ENCODE measurements at regions not wholly inside any gene's neighbourhood (a gene's known extent, or its start where the extent isn't known, plus 50 kb on each side); places are given as distances from the start of the nearest gene placed in this dataset.

GRCh38 chr13:81302677-81303076, 961.8 kb upstream of the SPRY2 start:
- Histone ChIP-seq H3K9me3 (no peaks in the 10 kb centered on the region), H3K4me3 (no peak overlapping the region), H3K36me3 (no peaks in the 10 kb centered on the region), H3K4me1 (no peaks in the 10 kb centered on the region), H3K27me3 (no peaks in the 10 kb centered on the region), H3K27ac (no peak overlapping the region)
- intact Hi-C loops (cut with DNase I): no loop called here
- DNase-seq: no peak
- no peak for ATAC-seq
- TF ChIP-seq CTCF (IDR thresholded peaks at IDR 0.05): no peak

GRCh38 chr13:81302125-81302524, 961.2 kb upstream of the SPRY2 start:
- no peak for TF ChIP-seq CTCF (IDR thresholded peaks at IDR 0.05)
- H3K27ac ChIP-seq: no peak overlapping the region
- no peaks in the 10 kb centered on the region for H3K36me3 ChIP-seq
- intact Hi-C loops (cut with DNase I): no loop called here
- no peak for DNase-seq
- no peaks in the 10 kb centered on the region for H3K9me3 ChIP-seq
- H3K4me3 ChIP-seq: no peak overlapping the region
- ATAC-seq: no peak
- H3K27me3 ChIP-seq: no peaks in the 10 kb centered on the region
- no peaks in the 10 kb centered on the region for H3K4me1 ChIP-seq

GRCh38 chr13:81295177-81295576, 954.3 kb upstream of the SPRY2 start:
- Histone ChIP-seq H3K9me3 (no peaks in the 10 kb centered on the region), H3K27ac (no peak overlapping the region), H3K27me3 (no peaks in the 10 kb centered on the region), H3K36me3 (no peaks in the 10 kb centered on the region), H3K4me1 (no peaks in the 10 kb centered on the region), H3K4me3 (no peak overlapping the region)
- DNase-seq: no peak
- intact Hi-C loops (cut with DNase I): no loop called here
- no peak for TF ChIP-seq CTCF (IDR thresholded peaks at IDR 0.05)
- no peak for ATAC-seq

- Histone ChIP-seq H3K9me3 (no peaks in the 10 kb centered on the region), H3K36me3 (no peaks in the 10 kb centered on the region), H3K4me1 (no peaks in the 10 kb centered on the region), H3K4me3 (no peak overlapping the region), H3K27ac (no peak overlapping the region), H3K27me3 (no peaks in the 10 kb centered on the region)
- no peak for DNase-seq
- intact Hi-C loops (cut with DNase I): no loop called here
- no peak for ATAC-seq
- TF ChIP-seq CTCF (IDR thresholded peaks at IDR 0.05): no peak
Measured at GRCh38 chr13:81293594-81294164, 952.8 kb upstream of the SPRY2 start.

GRCh38 chr13:81283561-81283960, 942.6 kb upstream of the SPRY2 start:
- ATAC-seq: no peak
- intact Hi-C loops (cut with DNase I): no loop called here

More at GRCh38 chr13:81283561-81283960, 942.6 kb upstream of the SPRY2 start:
- TF ChIP-seq CTCF (IDR thresholded peaks at IDR 0.05): no peak
- H3K4me1 ChIP-seq: no peaks in the 10 kb centered on the region
- H3K9me3 ChIP-seq: no peaks in the 10 kb centered on the region
- H3K27me3 ChIP-seq: no peaks in the 10 kb centered on the region
- H3K4me3 ChIP-seq: no peak overlapping the region
- H3K36me3 ChIP-seq: no peaks in the 10 kb centered on the region
- no peak for DNase-seq
- H3K27ac ChIP-seq: no peak overlapping the region
